Hypothalamus (tissue), 51 donors: ENCODE measurements at regions not wholly inside any gene's neighbourhood (a gene's known extent, or its start where the extent isn't known, plus 50 kb on each side); places are given as distances from the start of the nearest gene placed in this dataset.

Experiments
- DNase-seq, 51 donors: peaks; one replicate each; lab custom pipeline; 2025; lab: John Stamatoyannopoulos, UW

GRCh38 chr3:23644099-23644498 lies 161.7 kb upstream of the UBE2E1 start:
- DNase-seq = no peak

GRCh38 chr3:23644676-23645075 lies 161.1 kb upstream of the UBE2E1 start:
- DNase-seq = no peak

- no peak for DNase-seq
These were observed 160.1 kb upstream of the UBE2E1 start for GRCh38 chr3:23645533-23646183.

- no peak for DNase-seq
These were observed 159.4 kb upstream of the UBE2E1 start for GRCh38 chr3:23646184-23646920.

GRCh38 chr3:23647706-23648258 lies 158.0 kb upstream of the UBE2E1 start:
- no peak for DNase-seq

- peak in 2 of 51 donors; percentile 5 to 23 for DNase-seq
These were observed 157.3 kb upstream of the UBE2E1 start for GRCh38 chr3:23648326-23648995.

GRCh38 chr3:23648996-23649395 lies 156.8 kb upstream of the UBE2E1 start:
- DNase-seq = no peak

- DNase-seq = no peak
These were observed 156.3 kb upstream of the UBE2E1 start for GRCh38 chr3:23649448-23649847.

GRCh38 chr3:23650371-23651140 lies 155.2 kb upstream of the UBE2E1 start:
- no peak for DNase-seq

GRCh38 chr3:23653647-23654525 lies 151.9 kb upstream of the UBE2E1 start:
- DNase-seq = no peak

GRCh38 chr3:23654571-23654970 lies 151.2 kb upstream of the UBE2E1 start:
- DNase-seq = no peak

- no peak for DNase-seq
These were observed 150.0 kb upstream of the UBE2E1 start for GRCh38 chr3:23655749-23656148.

GRCh38 chr3:23656199-23656598 lies 149.6 kb upstream of the UBE2E1 start:
- no peak for DNase-seq

- no peak for DNase-seq
These were observed 148.9 kb upstream of the UBE2E1 start for GRCh38 chr3:23656821-23657220.

- no peak for DNase-seq
These were observed 148.1 kb upstream of the UBE2E1 start for GRCh38 chr3:23657647-23658046.

GRCh38 chr3:23659274-23659673 lies 146.5 kb upstream of the UBE2E1 start:
- DNase-seq = no peak

- DNase-seq = no peak
These were observed 145.8 kb upstream of the UBE2E1 start for GRCh38 chr3:23659840-23660430.

- DNase-seq = no peak
These were observed 143.6 kb upstream of the UBE2E1 start for GRCh38 chr3:23662079-23662617.

GRCh38 chr3:23663246-23663645 lies 142.5 kb upstream of the UBE2E1 start:
- DNase-seq = no peak
